ENCODE measurements at regions not wholly inside any gene's neighbourhood (a gene's known extent, or its start where the extent isn't known, plus 50 kb on each side); places are given as distances from the start of the nearest gene placed in this dataset.

- Histone ChIP-seq H3K4me1 (ENCODE audit: control insufficient read depth, extremely low read depth, insufficient read depth, low read length) (no peaks in the 10 kb centered on the region), H3K4me2 (ENCODE audit: insufficient read depth, low read length) (no peak overlapping the region), H3K27ac (ENCODE audit: insufficient read depth, low read depth, low read length) (no peak overlapping the region), H3K36me3 (ENCODE audit: control insufficient read depth in 2 of 2, extremely low read depth in 1 of 2, insufficient read depth in 2 of 2, low read length in 2 of 2) (no peaks in the 10 kb centered on the region), H3K79me2 (ENCODE audit: control insufficient read depth, insufficient read depth, low read length) (no peaks in the 10 kb centered on the region), H3K9me3 (replicated peaks; ENCODE audit: control insufficient read depth, insufficient read depth, low read length) (no peaks in the 10 kb centered on the region), H3K4me3 (replicated peaks in 1 of 3; ENCODE audit: insufficient read depth in 1 of 3, low read depth in 1 of 3, low read length in 3 of 3) (no peak overlapping the region), H2AFZ (ENCODE audit: low read depth, low read length) (no peak overlapping the region), H3K9me1 (replicated peaks; ENCODE audit: control insufficient read depth, extremely low read depth, insufficient read depth, low read length) (no peaks in the 10 kb centered on the region), H4K20me1 (replicated peaks; ENCODE audit: control insufficient read depth, extremely low read depth, insufficient read depth, low read length) (no peaks in the 10 kb centered on the region), H3K9ac (replicated peaks; ENCODE audit: extremely low read depth, insufficient read depth, low read length) (no peak overlapping the region), H3K27me3 (ENCODE audit: control insufficient read depth in 2 of 2, insufficient read depth in 2 of 2, low read length in 2 of 2) (no peaks in the 10 kb centered on the region)
- no peak for FAIRE-seq
- dilution Hi-C loops (cut with MboI; ENCODE audit: extremely low pct_ligation_motif_present, low sequenced_read_pairs), result no loop called here
- ChIA-PET CTCF (no interaction called here), POLR2A (no interaction called here)
- intact Hi-C loops (cut with micrococcal nuclease), result no loop called here
- no peak for DNase-seq (ENCODE audit: low read depth, low spot score)
- BruUV-seq (replicated peaks), result no TSS peak
- TF ChIP-seq POLR2AphosphoS5 (IDR thresholded peaks at IDR 0.05; ENCODE audit: insufficient read depth, low read depth, low read length) (no peak), JUN (IDR thresholded peaks at IDR 0.05; ENCODE audit: borderline replicate concordance, insufficient read depth, insufficient read length, low read depth) (no peak), MYC (IDR thresholded peaks at IDR 0.05; ENCODE audit: low read depth, low read length) (no peak), POLR2A (IDR thresholded peaks at IDR 0.05; ENCODE audit: low read depth, low read length) (no peak), MAX (IDR thresholded peaks at IDR 0.05; ENCODE audit: insufficient read depth, insufficient read length) (no peak), EZH2 (IDR thresholded peaks at IDR 0.05; ENCODE audit: borderline replicate concordance, low read depth, low read length, severe bottlenecking) (no peak), FOS (IDR thresholded peaks at IDR 0.05; ENCODE audit: borderline replicate concordance, insufficient read depth, low read length) (no peak), CTCF (IDR thresholded peaks at IDR 0.05; ENCODE audit: extremely low read depth in 1 of 2, insufficient read depth in 1 of 2, low read depth in 1 of 2, low read length in 2 of 2) (no peak), GATA2 (IDR thresholded peaks at IDR 0.05; ENCODE audit: insufficient read depth, insufficient read length, low read depth, low read length) (no peak)
Measured at GRCh38 chr18:42174909-42175308, 219.9 kb downstream of the PIK3C3 start.

Data from endothelial cell of umbilical vein (primary cell).